ENCODE measurements at regions not wholly inside any gene's neighbourhood (a gene's known extent, or its start where the extent isn't known, plus 50 kb on each side); places are given as distances from the start of the nearest gene placed in this dataset.

DNA sequence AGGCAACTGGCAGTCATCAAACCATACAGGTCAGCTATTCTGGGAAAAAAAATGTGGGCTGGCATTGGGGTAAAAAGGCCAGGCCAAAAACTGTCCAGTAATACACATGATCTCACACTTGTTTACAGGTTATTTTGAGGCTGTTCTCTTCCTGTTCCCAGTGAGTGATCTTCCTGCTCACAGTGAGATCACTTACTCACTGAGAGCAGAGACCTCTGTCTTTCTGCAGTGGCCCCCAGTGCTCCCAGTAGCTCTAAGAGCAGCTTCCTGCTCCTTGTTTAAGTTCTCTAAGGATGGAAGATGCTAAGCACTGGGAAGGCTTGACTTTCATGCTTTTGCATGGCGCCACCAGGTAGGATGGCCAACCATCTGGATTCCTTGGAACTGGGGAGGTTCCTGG, 93.5 kb upstream of the KIAA1217 start:
- ChIA-PET CTCF (no interaction called here), POLR2A (no interaction called here)
- TF ChIP-seq HDGF (IDR thresholded peaks at IDR 0.05; ENCODE audit: borderline replicate concordance) (no peak), SUZ12 (IDR thresholded peaks at IDR 0.05) (no peak)
- TF ChIP-seq, protein P1, sequence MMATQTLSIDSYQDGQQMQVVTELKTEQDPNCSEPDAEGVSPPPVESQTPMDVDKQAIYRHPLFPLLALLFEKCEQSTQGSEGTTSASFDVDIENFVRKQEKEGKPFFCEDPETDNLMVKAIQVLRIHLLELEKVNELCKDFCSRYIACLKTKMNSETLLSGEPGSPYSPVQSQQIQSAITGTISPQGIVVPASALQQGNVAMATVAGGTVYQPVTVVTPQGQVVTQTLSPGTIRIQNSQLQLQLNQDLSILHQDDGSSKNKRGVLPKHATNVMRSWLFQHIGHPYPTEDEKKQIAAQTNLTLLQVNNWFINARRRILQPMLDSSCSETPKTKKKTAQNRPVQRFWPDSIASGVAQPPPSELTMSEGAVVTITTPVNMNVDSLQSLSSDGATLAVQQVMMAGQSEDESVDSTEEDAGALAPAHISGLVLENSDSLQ (IDR thresholded peaks at IDR 0.05): no peak
- DNase-seq (ENCODE audit: extremely low spot score): no peak

GRCh38 chr10:24118246-24118645, 90.7 kb upstream of the KIAA1217 start:
- DNase-seq (ENCODE audit: extremely low spot score): peak; percentile 33
- TF ChIP-seq BHLHE40 (IDR thresholded peaks at IDR 0.05; ENCODE audit: borderline replicate concordance) (no peak), ARNT (IDR thresholded peaks at IDR 0.05) (no peak), L3MBTL2 (conservative IDR thresholded peaks at IDR 0.05) (no peak), NFRKB (IDR thresholded peaks at IDR 0.05) (no peak), SUZ12 (IDR thresholded peaks at IDR 0.05) (no peak), SP1 (IDR thresholded peaks at IDR 0.05) (no peak), LEF1 (IDR thresholded peaks at IDR 0.05; ENCODE audit: borderline replicate concordance) (no peak), ZNF384 (IDR thresholded peaks at IDR 0.05) (no peak), FOXK2 (IDR thresholded peaks at IDR 0.05) (no peak)
- TF ChIP-seq, protein P1 (IDR thresholded peaks at IDR 0.05): no peak
- ChIA-PET CTCF (no interaction called here), POLR2A (no interaction called here)

GRCh38 chr10:24119896-24120295, 89.0 kb upstream of the KIAA1217 start:
- ChIA-PET POLR2A (interaction anchor here (0.6 kb wide), 1 partner anchor 1683 kb away, joined by 3 read pairs; no protein-coding TSS in a partner anchor), CTCF (interaction anchor here (0.6 kb wide), 1 partner anchor 70 kb away, joined by 3 read pairs; no protein-coding TSS in a partner anchor)
- TF ChIP-seq ZNF384 (IDR thresholded peaks at IDR 0.05) (no peak), L3MBTL2 (conservative IDR thresholded peaks at IDR 0.05) (no peak), FOXK2 (IDR thresholded peaks at IDR 0.05) (no peak), FOXA1 (IDR thresholded peaks at IDR 0.05) (no peak), BHLHE40 (IDR thresholded peaks at IDR 0.05; ENCODE audit: borderline replicate concordance) (no peak), SP1 (IDR thresholded peaks at IDR 0.05) (no peak), TARDBP (IDR thresholded peaks at IDR 0.05) (no peak), SUZ12 (IDR thresholded peaks at IDR 0.05) (no peak), ARNT (IDR thresholded peaks at IDR 0.05) (no peak), NFRKB (IDR thresholded peaks at IDR 0.05) (no peak), FOXM1 (IDR thresholded peaks at IDR 0.05; ENCODE audit: borderline replicate concordance) (no peak), LEF1 (IDR thresholded peaks at IDR 0.05; ENCODE audit: borderline replicate concordance) (no peak)
- TF ChIP-seq, protein P1 (IDR thresholded peaks at IDR 0.05): no peak
- no peak for DNase-seq (ENCODE audit: extremely low spot score)

DNA sequence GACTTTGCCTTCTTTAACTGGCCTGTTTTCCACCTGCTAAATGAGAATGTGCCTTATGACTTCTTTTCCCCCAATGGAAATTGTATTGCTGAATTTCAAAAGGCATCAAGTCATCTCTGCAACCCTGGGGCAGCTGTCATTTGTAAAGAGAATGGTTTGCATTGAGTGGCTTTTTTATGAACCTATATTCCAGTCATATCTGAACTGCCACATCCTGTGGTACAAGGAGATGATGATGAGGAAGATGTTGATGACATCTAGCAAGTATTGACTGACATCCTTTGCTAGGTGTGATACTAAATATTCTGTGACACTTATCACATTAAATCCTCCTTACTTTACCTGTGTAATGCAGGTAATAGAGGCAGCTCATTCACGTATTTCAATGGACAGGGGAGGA, 88.3 kb upstream of the KIAA1217 start:
- DNase-seq (ENCODE audit: extremely low spot score): no peak
- CTCF ChIA-PET: interaction anchor here (0.6 kb wide), 1 partner anchor 75 kb away, joined by 4 read pairs; no protein-coding TSS in a partner anchor
- POLR2A ChIA-PET: no interaction called here

DNA sequence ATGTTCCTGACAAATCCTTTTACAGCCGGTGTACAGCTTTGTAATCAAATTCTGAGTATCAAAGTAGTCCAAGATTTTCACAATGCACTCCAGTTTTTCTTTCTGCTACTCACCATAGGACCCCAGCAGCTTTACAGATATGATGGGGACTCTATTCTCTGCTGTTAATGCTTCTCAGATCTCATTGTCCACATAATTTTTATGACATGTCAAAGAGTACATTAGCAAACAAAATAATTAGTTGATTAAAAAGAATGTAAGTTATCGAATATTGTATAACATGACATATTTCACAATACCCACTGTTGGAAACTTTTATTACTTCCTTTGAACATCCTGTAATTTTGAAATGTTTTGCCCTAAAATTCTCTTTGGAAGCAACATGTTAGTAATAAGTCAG, 81.4 kb upstream of the KIAA1217 start:
- no peak for DNase-seq (ENCODE audit: extremely low spot score)
- ChIA-PET POLR2A (no interaction called here), CTCF (no interaction called here)
- TF ChIP-seq HDGF (IDR thresholded peaks at IDR 0.05; ENCODE audit: borderline replicate concordance): no peak
- TF ChIP-seq SUZ12 (IDR thresholded peaks at IDR 0.05): no peak
- TF ChIP-seq ARNT (IDR thresholded peaks at IDR 0.05): no peak
- no peak for TF ChIP-seq ZNF384 (IDR thresholded peaks at IDR 0.05)
- no peak for TF ChIP-seq FOXM1 (IDR thresholded peaks at IDR 0.05; ENCODE audit: borderline replicate concordance)
- TF ChIP-seq TARDBP (IDR thresholded peaks at IDR 0.05): no peak
- TF ChIP-seq FOXK2 (IDR thresholded peaks at IDR 0.05): no peak
- no peak for TF ChIP-seq BHLHE40 (IDR thresholded peaks at IDR 0.05; ENCODE audit: borderline replicate concordance)
- no peak for TF ChIP-seq FOXA1 (IDR thresholded peaks at IDR 0.05)
- TF ChIP-seq L3MBTL2 (conservative IDR thresholded peaks at IDR 0.05): no peak
- no peak for TF ChIP-seq ELF4 (IDR thresholded peaks at IDR 0.05)
- TF ChIP-seq CTBP1 (IDR thresholded peaks at IDR 0.05; ENCODE audit: borderline replicate concordance): no peak
- TF ChIP-seq SP1 (IDR thresholded peaks at IDR 0.05): no peak

More for the DNA sequence above, 88.3 kb upstream of the KIAA1217 start:
- TF ChIP-seq TARDBP (IDR thresholded peaks at IDR 0.05) (no peak), SUZ12 (IDR thresholded peaks at IDR 0.05) (no peak), CTBP1 (IDR thresholded peaks at IDR 0.05; ENCODE audit: borderline replicate concordance) (no peak), L3MBTL2 (conservative IDR thresholded peaks at IDR 0.05) (no peak), HDGF (IDR thresholded peaks at IDR 0.05; ENCODE audit: borderline replicate concordance) (no peak), LEF1 (IDR thresholded peaks at IDR 0.05; ENCODE audit: borderline replicate concordance) (no peak), FOXK2 (IDR thresholded peaks at IDR 0.05) (no peak), BHLHE40 (IDR thresholded peaks at IDR 0.05; ENCODE audit: borderline replicate concordance) (no peak), NFRKB (IDR thresholded peaks at IDR 0.05) (no peak), ARNT (IDR thresholded peaks at IDR 0.05) (no peak), FOXM1 (IDR thresholded peaks at IDR 0.05; ENCODE audit: borderline replicate concordance) (no peak), FOXA1 (IDR thresholded peaks at IDR 0.05) (no peak), ZNF384 (IDR thresholded peaks at IDR 0.05) (no peak), SP1 (IDR thresholded peaks at IDR 0.05) (no peak), ELF4 (IDR thresholded peaks at IDR 0.05) (no peak)
- TF ChIP-seq, protein P1 (IDR thresholded peaks at IDR 0.05): no peak

Data from HEK293T (cell line).